NCI-H510A treated with DMSO at 0.1 percent for 48 hours (cell line): ENCODE measurements at regions not wholly inside any gene's neighbourhood (a gene's known extent, or its start where the extent isn't known, plus 50 kb on each side); places are given as distances from the start of the nearest gene placed in this dataset.
"Not testable (repeated sequence)": the region's sequence is repeated elsewhere in the genome, so short reads cannot be mapped to it uniquely, and the experiment has no call there.

ENCODE experiments used
- DNase-seq: peaks from one replicate; lab custom pipeline; 2025; lab: John Stamatoyannopoulos, UW

DNA sequence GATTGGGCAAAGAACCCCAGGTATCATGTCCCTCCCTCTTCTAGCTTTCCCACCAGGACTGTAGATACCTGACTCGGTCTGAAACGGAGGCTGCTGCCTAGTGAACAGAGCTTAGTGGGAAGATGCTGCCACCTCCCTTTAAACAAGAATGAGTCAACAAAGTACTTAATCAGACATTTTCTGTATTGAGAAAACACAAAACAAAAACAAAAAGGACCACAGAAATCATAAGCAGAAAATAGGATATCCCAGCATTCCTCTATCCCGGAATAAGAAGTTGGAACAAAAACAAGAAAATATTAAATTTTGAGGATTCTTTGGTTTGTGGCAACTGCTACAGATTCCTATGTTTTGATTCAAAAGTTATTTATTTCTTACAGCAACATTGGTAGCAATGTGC lies 51.7 kb upstream of the COL8A1 start:
- DNase-seq, result no peak

- DNase-seq, result no peak
Observed at GRCh38 chr3:99579965-99580364, 58.4 kb upstream of the COL8A1 start.

GRCh38 chr3:99579246-99579645 lies 59.1 kb upstream of the COL8A1 start:
- DNase-seq, result no peak

- no peak for DNase-seq
Observed at GRCh38 chr3:99578339-99578970, 59.9 kb upstream of the COL8A1 start.

DNA sequence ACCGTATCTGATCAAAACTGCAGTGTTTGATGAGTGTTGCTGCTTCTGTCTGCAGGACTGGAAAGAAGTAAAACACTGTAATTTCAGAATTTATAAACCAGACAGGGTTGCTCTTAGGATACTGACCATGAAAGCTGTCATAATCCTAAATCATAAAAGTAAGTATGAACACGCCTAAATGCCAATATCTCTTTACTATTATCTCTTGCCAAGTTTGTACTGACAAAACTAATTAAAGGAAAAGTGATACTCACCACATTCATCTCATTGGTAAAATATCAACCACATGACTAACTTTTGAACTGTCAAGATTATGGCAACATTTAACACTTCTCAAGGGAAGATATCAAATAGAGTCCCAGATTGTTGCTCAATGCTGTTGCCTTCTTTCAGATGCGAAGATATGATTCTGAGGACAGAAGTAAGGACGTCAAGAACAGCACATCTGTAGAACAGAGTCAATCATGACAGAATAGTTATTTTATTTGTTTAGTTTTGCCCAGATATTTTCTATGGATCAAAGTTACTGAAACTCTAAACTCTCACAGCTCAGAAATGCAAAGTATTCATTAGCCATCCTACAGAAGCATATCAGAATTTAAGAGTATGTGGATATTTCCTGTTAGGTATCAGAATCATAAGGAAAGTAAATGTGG lies 61.4 kb upstream of the COL8A1 start:
- DNase-seq, result no peak

DNA sequence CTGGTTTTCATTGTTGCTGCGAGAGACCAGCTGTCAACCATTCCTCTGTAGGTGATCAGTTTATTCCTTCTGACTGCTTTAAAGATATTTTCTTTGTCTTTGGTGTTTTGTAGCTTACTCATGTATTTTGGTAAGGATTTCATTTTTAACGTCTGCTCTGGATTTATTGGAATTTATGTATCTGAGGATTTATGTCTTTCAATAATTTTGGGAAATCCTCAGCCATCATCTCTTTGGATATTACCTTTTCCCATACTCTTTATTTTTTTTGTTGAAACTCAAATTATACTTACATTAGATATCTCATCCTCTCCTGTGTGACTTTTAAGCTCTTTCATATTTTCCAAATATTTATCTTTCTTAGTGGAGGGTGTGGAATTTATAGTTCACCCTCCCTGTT lies 62.7 kb upstream of the COL8A1 start:
- no peak for DNase-seq

DNA sequence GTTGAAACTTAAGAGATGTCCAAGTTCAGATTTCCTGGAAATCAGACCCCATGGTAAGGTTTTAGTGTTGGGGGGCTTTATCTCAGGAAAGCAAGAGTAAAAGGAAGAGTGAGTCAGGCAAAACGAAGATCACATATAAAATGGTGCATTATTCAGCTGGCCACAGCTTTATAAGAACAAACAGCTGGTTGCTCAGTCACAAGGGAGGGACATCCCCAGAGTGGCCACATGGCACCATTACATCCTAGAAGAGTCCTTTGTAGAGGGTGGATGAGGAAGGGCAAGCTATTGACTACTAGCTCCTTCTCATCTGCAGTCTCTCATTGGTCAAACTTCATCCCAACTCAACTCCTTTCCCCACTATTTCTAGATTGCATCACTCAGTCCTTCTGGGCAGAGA lies 68.3 kb upstream of the COL8A1 start:
- no peak for DNase-seq

DNA sequence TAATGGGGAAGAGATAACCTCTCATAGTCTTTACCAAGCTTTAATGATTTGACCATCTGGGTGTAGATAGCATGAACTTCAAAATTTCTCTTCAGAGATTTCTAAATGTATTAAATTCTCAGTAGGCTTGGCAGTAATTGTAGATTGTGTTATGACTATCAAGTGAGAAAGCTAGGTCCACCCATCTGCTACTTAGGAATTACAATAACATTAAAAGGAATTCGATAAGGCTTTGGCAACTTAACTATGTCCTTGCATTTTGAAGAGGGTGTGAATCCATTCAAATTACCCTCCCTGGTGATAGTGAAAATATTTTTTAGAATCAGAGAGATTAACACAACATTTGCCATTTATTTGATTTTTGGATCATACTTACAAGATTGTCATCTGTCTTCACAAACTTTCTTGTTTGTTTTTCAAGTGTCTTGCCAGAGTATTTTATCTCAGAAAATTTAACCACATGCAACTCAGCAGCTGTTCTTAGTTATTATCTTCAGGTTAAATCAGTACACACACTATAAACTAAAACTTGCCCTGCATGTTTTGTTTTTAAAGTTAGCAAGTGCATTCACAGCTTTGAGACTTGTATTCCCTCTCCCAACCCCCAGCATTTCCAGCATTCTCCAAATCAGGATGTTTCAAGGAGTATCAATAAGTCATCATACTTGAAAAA lies 69.6 kb upstream of the COL8A1 start:
- no peak for DNase-seq

DNA sequence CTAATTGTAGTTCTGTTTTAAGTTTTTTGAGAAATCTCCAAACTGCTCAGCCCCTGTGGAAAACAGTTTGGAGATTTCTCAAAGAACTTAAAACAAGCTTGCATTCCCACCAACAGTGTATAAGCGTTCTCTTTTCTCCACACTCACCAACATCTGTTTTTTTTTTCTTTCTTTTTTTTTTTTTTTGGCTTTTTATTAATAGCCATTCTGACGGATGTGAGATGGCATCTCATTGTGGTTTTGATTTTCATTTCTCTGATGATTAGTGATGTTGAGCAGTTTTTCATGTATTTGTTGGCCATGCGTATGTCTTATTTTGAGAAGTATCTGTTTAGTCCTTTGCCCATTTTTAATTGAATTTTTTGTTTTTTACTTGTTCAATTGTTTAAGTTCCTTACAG lies 73.1 kb upstream of the COL8A1 start:
- no peak for DNase-seq

GRCh38 chr3:99562990-99563607 lies 75.3 kb upstream of the COL8A1 start:
- no peak for DNase-seq

GRCh38 chr3:99562138-99562537 lies 76.3 kb upstream of the COL8A1 start:
- no peak for DNase-seq

DNA sequence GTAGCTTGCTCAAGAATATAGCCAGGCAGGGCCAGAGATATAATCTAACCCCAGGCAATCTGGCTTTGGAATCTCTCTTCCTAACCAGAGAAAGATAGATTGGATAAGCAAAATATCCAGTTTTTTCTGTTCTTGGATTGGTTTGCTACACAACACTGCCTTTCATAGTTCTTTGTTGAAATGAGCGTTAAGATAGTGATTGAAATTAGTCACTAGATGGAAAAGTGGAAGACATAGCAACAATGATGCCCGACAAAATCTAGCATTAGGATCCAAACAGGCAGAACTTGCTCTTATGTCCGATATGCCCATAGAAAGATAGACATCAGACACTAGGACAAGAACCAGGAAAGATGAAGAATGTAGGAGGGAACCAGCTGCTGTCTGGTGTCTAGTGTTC lies 77.3 kb upstream of the COL8A1 start:
- DNase-seq, result no peak

DNA sequence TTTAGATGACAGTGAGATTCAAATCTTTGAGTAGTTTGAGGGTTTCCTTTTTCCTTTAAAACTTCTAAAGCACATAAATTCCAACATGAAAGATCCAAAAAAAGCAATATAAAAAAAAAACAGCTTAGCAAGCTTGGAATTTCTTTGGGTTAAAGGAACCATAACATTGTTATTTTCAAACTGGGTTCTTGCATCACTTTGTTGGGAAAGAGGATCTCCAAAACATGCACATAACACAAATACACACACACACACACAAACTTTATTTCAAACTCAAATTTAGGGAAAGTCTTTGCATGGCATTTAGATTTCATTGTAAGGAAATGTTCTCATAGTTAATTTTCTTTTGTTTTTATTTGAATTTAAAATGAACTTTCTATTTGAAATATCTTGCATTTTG lies 79.2 kb upstream of the COL8A1 start:
- DNase-seq, result no peak

DNA sequence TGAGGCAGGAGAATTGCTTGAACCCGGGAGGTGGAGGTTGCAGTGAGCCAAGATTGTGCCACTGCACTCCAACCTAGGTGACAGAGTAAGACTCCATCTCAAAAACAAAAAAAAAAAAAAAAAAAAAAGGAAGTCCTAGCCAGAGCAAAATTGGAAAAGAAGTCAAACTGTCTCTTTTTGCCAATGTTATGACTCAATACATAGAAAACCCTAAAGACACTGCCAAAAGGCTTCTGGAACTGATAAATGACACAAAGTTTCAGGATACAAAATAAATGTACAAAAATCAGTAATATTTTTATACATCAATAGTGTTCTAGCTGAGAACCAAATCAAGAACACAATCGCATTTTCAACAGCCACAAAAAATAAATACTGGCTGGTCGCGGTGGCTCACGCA lies 82.5 kb upstream of the COL8A1 start:
- not testable (repeated sequence) for DNase-seq

DNA sequence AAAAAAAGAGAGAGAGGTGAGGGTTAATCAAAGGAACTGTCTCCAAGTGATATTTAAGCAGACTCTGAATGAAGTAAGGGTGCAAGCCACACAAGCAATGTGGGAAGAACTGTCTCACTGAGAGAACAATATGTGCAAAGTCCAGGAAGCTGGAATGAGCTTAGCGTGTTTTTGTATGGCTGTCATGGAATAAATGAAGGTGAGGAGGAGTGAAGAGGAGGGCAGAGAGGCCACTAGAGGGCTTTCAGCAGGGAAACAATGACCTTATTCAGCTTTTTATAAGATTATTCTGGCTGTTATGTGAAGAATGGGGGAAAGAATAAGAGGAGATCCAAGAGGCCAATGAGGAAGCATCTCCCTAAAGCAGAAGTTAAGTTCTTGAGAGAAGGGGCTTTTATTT lies 86.9 kb upstream of the COL8A1 start:
- DNase-seq, result no peak

DNA sequence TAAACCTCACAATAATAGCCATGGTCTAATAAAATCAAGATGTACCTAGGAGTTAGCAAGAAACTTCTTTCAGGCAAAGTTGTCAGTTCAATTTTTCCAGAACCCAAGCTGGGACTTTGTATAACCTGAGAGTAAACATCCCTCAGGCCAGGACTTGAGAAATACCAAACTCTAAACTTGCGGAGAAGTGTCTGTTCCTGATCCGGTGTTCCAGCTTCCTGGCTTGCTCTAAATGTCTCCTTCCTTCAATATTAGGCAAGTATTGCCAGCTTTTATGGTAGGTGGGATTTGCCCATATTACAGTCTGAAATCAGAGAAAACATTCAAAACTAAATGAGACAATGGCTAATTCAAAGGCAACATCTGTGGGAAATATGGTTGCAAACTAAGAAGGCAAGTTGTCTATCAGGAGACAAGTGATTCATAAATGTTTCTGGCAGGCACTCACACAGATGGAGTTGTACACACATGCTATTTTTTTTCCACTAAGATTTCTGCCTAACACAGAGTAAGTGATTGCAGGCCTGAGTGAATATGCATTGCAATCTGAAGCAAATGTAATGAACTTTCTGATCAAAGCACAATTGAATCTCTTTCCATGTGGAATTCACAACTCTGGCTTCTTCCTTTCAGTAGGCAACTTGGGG lies 88.3 kb upstream of the COL8A1 start:
- DNase-seq, result no peak

GRCh38 chr3:99549220-99549619 lies 89.2 kb upstream of the COL8A1 start:
- no peak for DNase-seq

DNA sequence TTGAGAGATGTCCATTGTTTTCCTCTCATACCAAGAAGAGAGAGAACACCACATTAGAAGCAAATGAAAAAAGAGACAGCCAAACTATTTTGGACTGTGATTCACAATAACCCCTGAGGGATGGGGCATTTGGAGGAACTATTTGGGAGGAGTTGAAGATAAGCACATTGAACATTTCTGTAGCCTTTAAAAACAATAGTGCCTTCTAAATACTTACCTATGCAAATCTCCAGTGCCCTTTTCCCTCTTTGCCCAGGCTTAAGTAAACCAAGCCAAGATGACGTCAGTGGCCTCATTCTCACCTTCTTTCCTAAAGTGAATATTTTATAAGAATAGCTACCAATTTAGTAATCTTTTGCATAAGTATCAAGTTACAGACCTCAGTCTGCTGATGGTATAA lies 89.7 kb upstream of the COL8A1 start:
- DNase-seq, result no peak

DNA sequence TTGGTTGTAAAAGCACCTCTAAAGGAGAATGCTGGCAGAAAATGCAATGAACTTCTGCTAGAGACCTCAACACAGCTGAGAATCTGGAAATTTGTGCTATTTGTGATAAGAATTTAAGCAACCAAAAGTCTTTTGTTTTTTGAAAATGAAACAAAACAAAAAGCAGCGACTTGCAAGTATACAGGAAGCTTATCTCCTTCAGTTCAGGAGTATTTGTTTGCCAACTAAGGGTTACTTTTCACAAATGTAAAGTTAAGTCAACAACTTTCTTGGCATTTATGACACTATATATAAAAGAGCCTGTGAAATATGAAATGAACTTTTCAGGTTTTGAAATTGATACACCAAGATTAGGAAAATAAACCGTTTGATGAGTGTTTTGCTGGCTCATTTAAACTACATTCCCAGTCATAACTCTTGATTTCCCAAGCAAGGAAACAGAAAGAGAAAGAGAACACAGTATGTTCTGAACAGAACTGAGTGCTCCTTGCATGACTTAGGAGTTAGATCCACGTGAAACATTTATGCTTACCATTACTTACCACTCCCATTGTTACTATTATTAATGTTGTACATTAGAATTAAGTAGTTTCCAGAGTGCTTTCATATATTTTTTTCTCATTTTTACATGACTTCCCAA lies 92.3 kb upstream of the COL8A1 start:
- no peak for DNase-seq

DNA sequence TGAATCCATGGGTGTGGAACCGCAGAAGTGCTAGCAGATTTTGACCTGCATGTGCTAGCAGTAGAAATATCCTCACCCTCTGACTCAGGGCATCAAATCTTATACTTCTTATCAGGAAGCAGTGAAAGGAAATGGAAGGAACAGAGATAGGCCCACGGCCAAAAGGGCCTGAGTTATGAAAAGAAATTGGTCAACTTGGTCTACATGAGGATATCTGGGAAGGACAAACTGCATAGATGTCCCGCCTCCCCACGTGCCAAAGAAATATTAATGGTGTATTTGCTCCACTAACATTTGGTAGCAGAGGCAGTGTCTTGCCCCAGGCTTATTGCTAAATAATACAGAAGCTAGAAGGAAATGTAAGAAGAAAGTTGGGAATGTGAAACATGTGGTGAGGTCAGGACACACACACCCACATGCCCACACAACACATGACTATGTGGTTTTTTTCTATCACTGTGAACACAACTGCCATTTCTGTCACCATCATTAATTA lies 93.6 kb upstream of the COL8A1 start:
- DNase-seq, result no peak

GRCh38 chr3:99543796-99544195 lies 94.6 kb upstream of the COL8A1 start:
- DNase-seq, result no peak
